ENCODE measurements at regions not wholly inside any gene's neighbourhood (a gene's known extent, or its start where the extent isn't known, plus 50 kb on each side); places are given as distances from the start of the nearest gene placed in this dataset.

DNA sequence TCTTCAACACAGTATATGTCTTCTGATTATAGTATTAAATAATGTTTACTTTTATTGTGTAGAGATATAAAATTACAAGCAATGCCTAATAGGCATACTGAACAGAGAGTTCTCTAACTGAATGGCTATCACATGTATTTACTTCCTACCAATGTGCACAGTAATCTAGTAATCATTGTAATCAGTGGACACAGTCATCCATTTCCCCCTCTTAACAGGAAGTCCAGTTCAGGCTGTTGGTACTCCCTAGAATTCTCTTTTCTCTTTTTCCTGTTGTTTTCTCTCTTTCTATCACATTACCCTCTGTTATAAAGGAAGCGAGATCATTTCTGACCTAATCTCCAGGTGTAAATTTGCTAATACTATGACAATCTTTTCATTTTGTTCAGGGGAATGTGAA is 172.5 kb downstream of the HTR1B start:
- Histone ChIP-seq H3K9me2 (ENCODE audit: insufficient read depth) (no peaks in the 10 kb centered on the region), H4K20me1 (ENCODE audit: insufficient read depth) (no peaks in the 10 kb centered on the region), H3K4me2 (ENCODE audit: low read length) (peak overlapping the region; percentile 5; the same call in 1 of the 2 replicates), H3K4me1 (ENCODE audit: control insufficient read depth in 1 of 2, insufficient read depth in 2 of 2, low read length in 2 of 2) (peaks cover 58 to 66% of the 10 kb centered on the region in 2 experiments), H3K4me3 (replicated peaks in 1 of 2; ENCODE audit: low read depth in 1 of 2, low read length in 2 of 2) (no peak overlapping the region), H3K27ac (ENCODE audit: low read depth, low read length) (peak overlapping the region; percentile 90; the same call in 1 of the 2 replicates), H3K9ac (ENCODE audit: low read length) (no peak overlapping the region), H3K27me3 (ENCODE audit: insufficient read depth, low read length) (no peaks in the 10 kb centered on the region), H3K79me2 (ENCODE audit: insufficient read depth, low read length) (no peaks in the 10 kb centered on the region), H3K9me3 (ENCODE audit: control insufficient read depth in 1 of 2, insufficient read depth in 1 of 2, low read depth in 1 of 2, low read length in 2 of 2) (no peaks in the 10 kb centered on the region; a peak in 1 of 4 replicates), H2AFZ (ENCODE audit: low read depth, low read length, poor library complexity, severe bottlenecking) (peak overlapping the region; percentile 77), H3K36me3 (ENCODE audit: control insufficient read depth in 1 of 2, insufficient read depth in 2 of 2, low read length in 2 of 2) (no peaks in the 10 kb centered on the region)
- CTCF ChIA-PET = no interaction called here
- ATAC-seq (no peak), DNase-seq (ENCODE audit: low read depth, low spot score) (no peak)
- POLR2A ChIA-PET = no interaction called here
- BruUV-seq (replicated peaks) = no TSS peak
- TF ChIP-seq, protein P1, sequence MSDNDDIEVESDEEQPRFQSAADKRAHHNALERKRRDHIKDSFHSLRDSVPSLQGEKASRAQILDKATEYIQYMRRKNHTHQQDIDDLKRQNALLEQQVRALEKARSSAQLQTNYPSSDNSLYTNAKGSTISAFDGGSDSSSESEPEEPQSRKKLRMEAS (IDR thresholded peaks at IDR 0.05) = no peak
- TF ChIP-seq ZNF274 (IDR thresholded peaks at IDR 0.05; ENCODE audit: low read depth, low read length) (no peak), RAD21 (IDR thresholded peaks at IDR 0.05; ENCODE audit: low read depth) (no peak), CTCF (IDR thresholded peaks at IDR 0.05 in 2 of 3, conservative IDR thresholded peaks at IDR 0.05 in 1 of 3; ENCODE audit: borderline replicate concordance in 1 of 3, insufficient read depth in 1 of 3, low read depth in 2 of 3, low read length in 2 of 3) (no peak), EZH2phosphoT487 (IDR thresholded peaks at IDR 0.05; ENCODE audit: borderline replicate concordance) (no peak), CEBPB (IDR thresholded peaks at IDR 0.05; ENCODE audit: low read depth) (no peak), SRF (IDR thresholded peaks at IDR 0.05; ENCODE audit: low read depth) (no peak), CBX3 (IDR thresholded peaks at IDR 0.05; ENCODE audit: low read depth) (no peak), ZFX (IDR thresholded peaks at IDR 0.05) (no peak), REST (IDR thresholded peaks at IDR 0.05; ENCODE audit: low read depth) (no peak), ELF1 (IDR thresholded peaks at IDR 0.05; ENCODE audit: borderline replicate concordance, low read depth) (no peak), TCF7L2 (IDR thresholded peaks at IDR 0.05; ENCODE audit: borderline replicate concordance, extremely low read depth, insufficient read depth, insufficient read length) (no peak), EZH2 (IDR thresholded peaks at IDR 0.05) (no peak), EGR1 (IDR thresholded peaks at IDR 0.05; ENCODE audit: low read depth) (no peak), JUND (IDR thresholded peaks at IDR 0.05) (no peak), SIN3A (IDR thresholded peaks at IDR 0.05; ENCODE audit: low read depth) (no peak), SP1 (IDR thresholded peaks at IDR 0.05; ENCODE audit: low read depth) (no peak), POLR2A (IDR thresholded peaks at IDR 0.05; ENCODE audit: borderline replicate concordance, extremely low read depth, insufficient read depth, insufficient read length) (no peak)
- TF ChIP-seq, protein P2, sequence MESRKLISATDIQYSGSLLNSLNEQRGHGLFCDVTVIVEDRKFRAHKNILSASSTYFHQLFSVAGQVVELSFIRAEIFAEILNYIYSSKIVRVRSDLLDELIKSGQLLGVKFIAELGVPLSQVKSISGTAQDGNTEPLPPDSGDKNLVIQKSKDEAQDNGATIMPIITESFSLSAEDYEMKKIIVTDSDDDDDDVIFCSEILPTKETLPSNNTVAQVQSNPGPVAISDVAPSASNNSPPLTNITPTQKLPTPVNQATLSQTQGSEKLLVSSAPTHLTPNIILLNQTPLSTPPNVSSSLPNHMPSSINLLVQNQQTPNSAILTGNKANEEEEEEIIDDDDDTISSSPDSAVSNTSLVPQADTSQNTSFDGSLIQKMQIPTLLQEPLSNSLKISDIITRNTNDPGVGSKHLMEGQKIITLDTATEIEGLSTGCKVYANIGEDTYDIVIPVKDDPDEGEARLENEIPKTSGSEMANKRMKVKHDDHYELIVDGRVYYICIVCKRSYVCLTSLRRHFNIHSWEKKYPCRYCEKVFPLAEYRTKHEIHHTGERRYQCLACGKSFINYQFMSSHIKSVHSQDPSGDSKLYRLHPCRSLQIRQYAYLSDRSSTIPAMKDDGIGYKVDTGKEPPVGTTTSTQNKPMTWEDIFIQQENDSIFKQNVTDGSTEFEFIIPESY (IDR thresholded peaks at IDR 0.05; ENCODE audit: extremely low read depth, insufficient replicate concordance, low read length) = no peak
- intact Hi-C loops (cut with micrococcal nuclease) = no loop called here
- RAD21 ChIA-PET (ENCODE audit: low non-redundant PET in 1 of 2, low total read pairs in 2 of 2, uncharacterized antibody in 2 of 2, unreplicated experiment in 2 of 2) = no interaction called here
